K562 (cell line): ENCODE measurements at regions not wholly inside any gene's neighbourhood (a gene's known extent, or its start where the extent isn't known, plus 50 kb on each side); places are given as distances from the start of the nearest gene placed in this dataset.

Source experiments
- ETS2 ChIP-seq: IDR thresholded peaks from 2 replicates; pipeline ENCODE4 v1.6.1; 2016; ENCODE audit warnings: borderline replicate concordance, missing genetic modification characterization, mild to moderate bottlenecking, moderate library complexity, missing compliant biosample characterization; ENCODE audit not compliant: poor library complexity, severe bottlenecking
- FIP1L1 ChIP-seq: fragments of 200-400 bp; formaldehyde crosslinking; IDR thresholded peaks from 2 replicates; pipeline ENCODE4 v1.6.1; 2018; ENCODE audit warnings: mild to moderate bottlenecking, low read depth, low read length; ENCODE audit not compliant: poor library complexity, severe bottlenecking
- HDAC3 ChIP-seq: fragments of 450-650 bp; IDR thresholded peaks from 2 replicates; pipeline ENCODE4 v1.6.1; 2018; ENCODE audit warnings: borderline replicate concordance, mild to moderate bottlenecking, moderate library complexity; ENCODE audit not compliant: partially characterized antibody
- HDAC6 ChIP-seq: IDR thresholded peaks from 2 replicates; pipeline ENCODE4 v1.6.1; 2012; ENCODE audit warnings: low read depth, mild to moderate bottlenecking, control low read depth, inconsistent platforms, low read length, moderate library complexity
- KLF10 ChIP-seq: fragments of 250-450 bp; sonication (Bioruptor Pico); IDR thresholded peaks from 2 replicates; pipeline ENCODE4 v1.6.1; 2021; ENCODE audit warnings: matching md5 sums
- LARP7 ChIP-seq: fragments of 450-650 bp; IDR thresholded peaks from 2 replicates; pipeline ENCODE4 v1.6.1; 2016
- MCM3 ChIP-seq: fragments of 450-650 bp; IDR thresholded peaks from 2 replicates; pipeline ENCODE4 v1.6.1; 2016
- NONO ChIP-seq, 2 experiments: fragments of 200-400 bp in 1 of 2; fragments of 450-650 bp in 1 of 2; formaldehyde crosslinking in 1 of 2; IDR thresholded peaks; 2 replicates each; pipeline ENCODE4 v1.6.1; 2017; ENCODE audit warnings: low read depth in 2 of 2, mild to moderate bottlenecking in 2 of 2, moderate library complexity in 2 of 2, low read length in 1 of 2
- PPARD ChIP-seq: fragments of 250-450 bp; sonication (Bioruptor Pico); IDR thresholded peaks from 2 replicates; pipeline ENCODE4 v1.8.0; 2022; ENCODE audit warnings: inconsistent platforms, mild to moderate bottlenecking, moderate library complexity
- SPI1 ChIP-seq: IDR thresholded peaks from 2 replicates; pipeline ENCODE4 v1.6.1; 2011; ENCODE audit warnings: low read depth, low read length, control low read depth, borderline replicate concordance
- ZNF124 ChIP-seq: sonication (generic); formaldehyde crosslinking; IDR thresholded peaks from 2 replicates; pipeline ENCODE4 v1.8.1; 2022; ENCODE audit warnings: missing genetic modification reagents
- TF ChIP-seq, protein P1 (sequence below), 2 experiments: fragments of 450-650 bp; IDR thresholded peaks; 2 replicates each; pipeline ENCODE4 v1.6.1; 2016; ENCODE audit warnings: mild to moderate bottlenecking in 2 of 2, borderline replicate concordance in 1 of 2, low read depth in 1 of 2, moderate library complexity in 1 of 2
- TF ChIP-seq, protein P2 (sequence below): fragments of 450-650 bp; IDR thresholded peaks from 2 replicates; pipeline ENCODE4 v1.6.1; 2016; ENCODE audit warnings: low read depth, mild to moderate bottlenecking, moderate library complexity
- TF ChIP-seq, protein P3 (sequence below): fragments of 200-800 bp; sonication (Bioruptor generic); IDR thresholded peaks from 2 replicates; pipeline ENCODE4 v1.6.1; 2017; ENCODE audit warnings: missing genetic modification characterization, missing compliant biosample characterization
- TF ChIP-seq, protein P4 (sequence below): fragments of 450-650 bp; IDR thresholded peaks from one replicate; pipeline ENCODE4 v1.6.1; 2018; ENCODE audit warnings: mild to moderate bottlenecking, moderate library complexity; ENCODE audit not compliant: partially characterized antibody

DNA sequence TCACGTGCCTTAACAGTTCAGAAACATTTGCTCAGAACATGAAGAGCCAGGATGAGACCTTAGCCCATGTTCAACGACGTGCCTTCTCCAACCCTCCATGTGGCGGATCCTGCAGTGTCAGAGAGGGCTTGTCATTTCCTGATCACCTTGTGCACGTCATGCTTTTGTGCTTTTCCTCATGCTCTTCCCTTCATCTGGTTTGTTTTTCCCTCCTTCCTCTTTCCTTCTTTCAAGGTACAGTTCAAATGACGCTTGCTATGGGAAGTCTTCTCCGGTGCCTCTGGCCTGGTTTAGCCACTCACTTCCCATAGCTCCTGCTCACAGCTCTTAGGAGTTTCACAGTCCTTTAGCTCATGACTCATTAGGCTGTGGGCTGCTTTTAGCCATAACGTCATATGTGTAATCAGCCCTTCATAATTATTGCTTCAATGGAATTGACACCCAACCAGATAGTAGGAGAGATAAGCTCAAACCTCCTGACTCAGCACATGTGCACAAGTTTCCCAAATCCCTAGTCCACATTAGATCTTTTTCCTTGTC, 102.7 kb upstream of the CNKSR3 start (continued):
- TF ChIP-seq, protein P1, sequence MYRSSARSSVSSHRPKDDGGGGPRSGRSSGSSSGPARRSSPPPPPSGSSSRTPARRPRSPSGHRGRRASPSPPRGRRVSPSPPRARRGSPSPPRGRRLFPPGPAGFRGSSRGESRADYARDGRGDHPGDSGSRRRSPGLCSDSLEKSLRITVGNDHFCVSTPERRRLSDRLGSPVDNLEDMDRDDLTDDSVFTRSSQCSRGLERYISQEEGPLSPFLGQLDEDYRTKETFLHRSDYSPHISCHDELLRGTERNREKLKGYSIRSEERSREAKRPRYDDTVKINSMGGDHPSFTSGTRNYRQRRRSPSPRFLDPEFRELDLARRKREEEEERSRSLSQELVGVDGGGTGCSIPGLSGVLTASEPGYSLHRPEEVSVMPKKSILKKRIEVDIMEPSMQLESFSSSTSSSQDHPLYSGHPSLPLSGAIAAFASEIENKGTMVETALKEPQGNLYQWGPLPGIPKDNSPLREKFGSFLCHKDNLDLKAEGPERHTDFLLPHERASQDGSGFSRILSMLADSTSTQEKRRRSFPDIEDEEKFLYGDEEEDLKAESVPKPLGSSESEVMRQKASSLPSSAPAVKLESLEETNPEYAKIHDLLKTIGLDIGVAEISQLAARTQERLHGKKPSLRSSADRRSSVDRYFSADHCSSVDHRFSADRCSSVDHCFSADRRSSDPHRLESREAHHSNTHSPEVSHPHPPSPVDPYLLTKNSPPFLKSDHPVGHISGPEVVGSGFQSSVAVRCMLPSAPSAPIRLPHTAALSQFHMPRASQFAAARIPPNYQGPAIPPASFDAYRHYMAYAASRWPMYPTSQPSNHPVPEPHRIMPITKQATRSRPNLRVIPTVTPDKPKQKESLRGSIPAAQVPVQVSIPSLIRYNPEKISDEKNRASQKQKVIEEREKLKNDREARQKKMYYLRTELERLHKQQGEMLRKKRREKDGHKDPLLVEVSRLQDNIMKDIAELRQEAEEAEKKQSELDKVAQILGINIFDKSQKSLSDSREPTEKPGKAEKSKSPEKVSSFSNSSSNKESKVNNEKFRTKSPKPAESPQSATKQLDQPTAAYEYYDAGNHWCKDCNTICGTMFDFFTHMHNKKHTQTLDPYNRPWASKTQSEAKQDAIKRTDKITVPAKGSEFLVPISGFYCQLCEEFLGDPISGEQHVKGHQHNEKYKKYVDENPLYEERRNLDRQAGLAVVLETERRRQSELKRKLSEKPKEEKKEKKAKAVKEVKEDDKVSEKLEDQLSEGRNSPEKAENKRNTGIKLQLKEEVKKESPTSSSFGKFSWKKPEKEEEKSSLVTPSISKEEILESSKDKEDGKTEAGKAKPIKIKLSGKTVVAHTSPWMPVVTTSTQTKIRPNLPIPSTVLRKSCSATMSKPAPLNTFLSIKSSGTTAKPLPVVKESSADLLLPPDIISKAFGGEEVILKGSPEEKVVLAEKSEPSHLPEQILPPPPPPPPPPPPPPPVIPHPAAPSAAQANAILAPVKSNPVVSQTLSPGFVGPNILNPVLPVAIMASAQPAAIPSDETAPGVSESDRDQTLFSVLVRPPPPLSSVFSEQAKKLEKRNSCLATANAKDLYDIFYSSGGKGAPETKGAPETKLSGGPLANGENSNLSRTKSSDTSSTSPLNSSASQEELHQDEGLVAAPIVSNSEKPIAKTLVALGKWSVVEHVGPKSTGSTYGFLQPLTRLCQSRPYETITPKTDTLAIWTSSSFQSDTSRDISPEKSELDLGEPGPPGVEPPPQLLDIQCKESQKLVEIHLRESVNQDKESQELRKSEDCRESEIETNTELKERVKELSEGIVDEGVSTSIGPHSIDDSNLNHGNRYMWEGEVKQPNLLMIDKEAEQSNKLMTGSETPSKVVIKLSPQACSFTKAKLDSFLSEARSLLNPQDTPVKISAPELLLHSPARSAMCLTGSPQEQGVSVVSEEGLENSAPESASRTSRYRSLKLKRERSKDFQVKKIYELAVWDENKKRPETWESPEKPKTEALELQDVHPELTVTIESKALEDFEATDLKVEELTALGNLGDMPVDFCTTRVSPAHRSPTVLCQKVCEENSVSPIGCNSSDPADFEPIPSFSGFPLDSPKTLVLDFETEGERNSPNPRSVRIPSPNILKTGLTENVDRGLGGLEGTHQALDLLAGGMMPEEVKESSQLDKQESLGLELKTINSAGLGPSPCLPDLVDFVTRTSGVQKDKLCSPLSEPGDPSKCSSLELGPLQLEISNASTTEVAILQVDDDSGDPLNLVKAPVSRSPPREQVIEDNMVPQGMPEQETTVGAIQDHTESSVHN (IDR thresholded peaks at IDR 0.05; ENCODE audit: borderline replicate concordance in 1 of 2, low read depth in 1 of 2): peak in 1 of 2 experiments; percentile 92; a peak in 2 of 4 replicates
- TF ChIP-seq MCM3: no peak
- TF ChIP-seq SPI1: 0 out of 2 replicates have a peak, but pooled peaks have one; percentile 14
- no peak for TF ChIP-seq FIP1L1
- TF ChIP-seq, protein P2, sequence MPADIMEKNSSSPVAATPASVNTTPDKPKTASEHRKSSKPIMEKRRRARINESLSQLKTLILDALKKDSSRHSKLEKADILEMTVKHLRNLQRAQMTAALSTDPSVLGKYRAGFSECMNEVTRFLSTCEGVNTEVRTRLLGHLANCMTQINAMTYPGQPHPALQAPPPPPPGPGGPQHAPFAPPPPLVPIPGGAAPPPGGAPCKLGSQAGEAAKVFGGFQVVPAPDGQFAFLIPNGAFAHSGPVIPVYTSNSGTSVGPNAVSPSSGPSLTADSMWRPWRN: no peak
- no peak for TF ChIP-seq NONO (IDR thresholded peaks at IDR 0.05; ENCODE audit: low read depth in 2 of 2, low read length in 1 of 2)
- TF ChIP-seq KLF10 (CRISPR knock-in tag): no peak
- TF ChIP-seq ETS2 (tag): no peak
- no peak for TF ChIP-seq HDAC6
- TF ChIP-seq, protein P3, sequence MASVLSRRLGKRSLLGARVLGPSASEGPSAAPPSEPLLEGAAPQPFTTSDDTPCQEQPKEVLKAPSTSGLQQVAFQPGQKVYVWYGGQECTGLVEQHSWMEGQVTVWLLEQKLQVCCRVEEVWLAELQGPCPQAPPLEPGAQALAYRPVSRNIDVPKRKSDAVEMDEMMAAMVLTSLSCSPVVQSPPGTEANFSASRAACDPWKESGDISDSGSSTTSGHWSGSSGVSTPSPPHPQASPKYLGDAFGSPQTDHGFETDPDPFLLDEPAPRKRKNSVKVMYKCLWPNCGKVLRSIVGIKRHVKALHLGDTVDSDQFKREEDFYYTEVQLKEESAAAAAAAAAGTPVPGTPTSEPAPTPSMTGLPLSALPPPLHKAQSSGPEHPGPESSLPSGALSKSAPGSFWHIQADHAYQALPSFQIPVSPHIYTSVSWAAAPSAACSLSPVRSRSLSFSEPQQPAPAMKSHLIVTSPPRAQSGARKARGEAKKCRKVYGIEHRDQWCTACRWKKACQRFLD (CRISPR knock-in tag): no peak
- TF ChIP-seq, protein P4, sequence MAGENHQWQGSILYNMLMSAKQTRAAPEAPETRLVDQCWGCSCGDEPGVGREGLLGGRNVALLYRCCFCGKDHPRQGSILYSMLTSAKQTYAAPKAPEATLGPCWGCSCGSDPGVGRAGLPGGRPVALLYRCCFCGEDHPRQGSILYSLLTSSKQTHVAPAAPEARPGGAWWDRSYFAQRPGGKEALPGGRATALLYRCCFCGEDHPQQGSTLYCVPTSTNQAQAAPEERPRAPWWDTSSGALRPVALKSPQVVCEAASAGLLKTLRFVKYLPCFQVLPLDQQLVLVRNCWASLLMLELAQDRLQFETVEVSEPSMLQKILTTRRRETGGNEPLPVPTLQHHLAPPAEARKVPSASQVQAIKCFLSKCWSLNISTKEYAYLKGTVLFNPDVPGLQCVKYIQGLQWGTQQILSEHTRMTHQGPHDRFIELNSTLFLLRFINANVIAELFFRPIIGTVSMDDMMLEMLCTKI: no peak
- no peak for TF ChIP-seq LARP7
- no peak for TF ChIP-seq HDAC3
- TF ChIP-seq ZNF124: no peak
- TF ChIP-seq PPARD (CRISPR knock-in tag): no peak
